ENCODE measurements at regions not wholly inside any gene's neighbourhood (a gene's known extent, or its start where the extent isn't known, plus 50 kb on each side); places are given as distances from the start of the nearest gene placed in this dataset.

- Histone ChIP-seq H3K9ac (ENCODE audit: low read length in 3 of 3) (no peak overlapping the region), H3K36me3 (ENCODE audit: control insufficient read depth in 2 of 3, insufficient read depth in 3 of 3, low read length in 3 of 3) (no peaks in the 10 kb centered on the region), H3K9me3 (ENCODE audit: control insufficient read depth in 2 of 3, insufficient read depth in 1 of 3, low read length in 3 of 3) (no peaks in the 10 kb centered on the region), H3K27ac (ENCODE audit: low read depth in 2 of 2, low read length in 2 of 2) (no peak overlapping the region), H3K4me1 (ENCODE audit: control insufficient read depth in 2 of 3, insufficient read depth in 2 of 3, low read depth in 1 of 3, low read length in 3 of 3) (no peaks in the 10 kb centered on the region), H3K27me3 (ENCODE audit: control insufficient read depth, insufficient read depth, low read length) (no peaks in the 10 kb centered on the region), H3K4me3 (ENCODE audit: low read length in 3 of 3) (no peak overlapping the region)
- TF ChIP-seq CTCF (IDR thresholded peaks at IDR 0.05; ENCODE audit: borderline replicate concordance, extremely low read depth, insufficient read depth): no peak
- DNase-seq (no peak), FAIRE-seq (no peak)
- intact Hi-C loops (cut with DNase I): no loop called here
Measured at GRCh38 chr12:76156314-76156713, 71.8 kb upstream of the NAP1L1 start.

- intact Hi-C loops (cut with DNase I): no loop called here
- Histone ChIP-seq H3K9me3 (ENCODE audit: control insufficient read depth in 2 of 3, insufficient read depth in 1 of 3, low read length in 3 of 3) (no peaks in the 10 kb centered on the region), H3K9ac (ENCODE audit: low read length in 3 of 3) (no peak overlapping the region), H3K4me3 (ENCODE audit: low read length in 3 of 3) (no peak overlapping the region), H3K36me3 (ENCODE audit: control insufficient read depth in 2 of 3, insufficient read depth in 3 of 3, low read length in 3 of 3) (no peaks in the 10 kb centered on the region), H3K27ac (ENCODE audit: low read depth in 2 of 2, low read length in 2 of 2) (no peak overlapping the region), H3K4me1 (ENCODE audit: control insufficient read depth in 2 of 3, insufficient read depth in 2 of 3, low read depth in 1 of 3, low read length in 3 of 3) (no peaks in the 10 kb centered on the region), H3K27me3 (ENCODE audit: control insufficient read depth, insufficient read depth, low read length) (no peaks in the 10 kb centered on the region)
- no peak for DNase-seq
- no peak for FAIRE-seq
- TF ChIP-seq CTCF (IDR thresholded peaks at IDR 0.05; ENCODE audit: borderline replicate concordance, extremely low read depth, insufficient read depth): no peak
Measured at GRCh38 chr12:76155157-76155670, 70.7 kb upstream of the NAP1L1 start.

GRCh38 chr12:76153616-76154015, 69.1 kb upstream of the NAP1L1 start:
- DNase-seq: no peak
- Histone ChIP-seq H3K27me3 (ENCODE audit: control insufficient read depth, insufficient read depth, low read length) (no peaks in the 10 kb centered on the region), H3K4me3 (ENCODE audit: low read length in 3 of 3) (no peak overlapping the region), H3K36me3 (ENCODE audit: control insufficient read depth in 2 of 3, insufficient read depth in 3 of 3, low read length in 3 of 3) (no peaks in the 10 kb centered on the region), H3K9me3 (ENCODE audit: control insufficient read depth in 2 of 3, insufficient read depth in 1 of 3, low read length in 3 of 3) (no peaks in the 10 kb centered on the region), H3K4me1 (ENCODE audit: control insufficient read depth in 2 of 3, insufficient read depth in 2 of 3, low read depth in 1 of 3, low read length in 3 of 3) (no peaks in the 10 kb centered on the region), H3K27ac (ENCODE audit: low read depth in 2 of 2, low read length in 2 of 2) (no peak overlapping the region), H3K9ac (ENCODE audit: low read length in 3 of 3) (no peak overlapping the region)
- no peak for FAIRE-seq
- intact Hi-C loops (cut with DNase I): no loop called here
- TF ChIP-seq CTCF (IDR thresholded peaks at IDR 0.05; ENCODE audit: borderline replicate concordance, extremely low read depth, insufficient read depth): no peak

- intact Hi-C loops (cut with DNase I): no loop called here
- TF ChIP-seq CTCF (IDR thresholded peaks at IDR 0.05; ENCODE audit: borderline replicate concordance, extremely low read depth, insufficient read depth): no peak
- FAIRE-seq: no peak
- Histone ChIP-seq H3K27me3 (ENCODE audit: control insufficient read depth, insufficient read depth, low read length) (no peaks in the 10 kb centered on the region), H3K36me3 (ENCODE audit: control insufficient read depth in 2 of 3, insufficient read depth in 3 of 3, low read length in 3 of 3) (no peaks in the 10 kb centered on the region), H3K9me3 (ENCODE audit: control insufficient read depth in 2 of 3, insufficient read depth in 1 of 3, low read length in 3 of 3) (no peaks in the 10 kb centered on the region), H3K27ac (ENCODE audit: low read depth in 2 of 2, low read length in 2 of 2) (no peak overlapping the region), H3K9ac (ENCODE audit: low read length in 3 of 3) (no peak overlapping the region), H3K4me3 (ENCODE audit: low read length in 3 of 3) (no peak overlapping the region), H3K4me1 (ENCODE audit: control insufficient read depth in 2 of 3, insufficient read depth in 2 of 3, low read depth in 1 of 3, low read length in 3 of 3) (no peaks in the 10 kb centered on the region)
- DNase-seq: no peak
Measured at GRCh38 chr12:76152181-76152807, 67.8 kb upstream of the NAP1L1 start.
